Testis (tissue), 2 donors: ENCODE measurements at regions not wholly inside any gene's neighbourhood (a gene's known extent, or its start where the extent isn't known, plus 50 kb on each side); places are given as distances from the start of the nearest gene placed in this dataset.

ENCODE experiments used
- POLR2A ChIP-seq: fragments of 450-650 bp; IDR thresholded peaks from one replicate; pipeline ENCODE4 v1.6.1; 2017; ENCODE audit warnings: antibody characterized with exemption, mild to moderate bottlenecking, moderate library complexity
- TF ChIP-seq, protein P1 (sequence below), 3 experiments: fragments of 450-650 bp in 2 of 3; fragments of 200-600 bp in 1 of 3; sonication (generic) in 1 of 3; IDR thresholded peaks; one replicate each; pipeline ENCODE4 v1.5.1; 2016 to 2019; ENCODE audit warnings: antibody characterized with exemption in 3 of 3, mild to moderate bottlenecking in 2 of 3, moderate library complexity in 1 of 3

DNA sequence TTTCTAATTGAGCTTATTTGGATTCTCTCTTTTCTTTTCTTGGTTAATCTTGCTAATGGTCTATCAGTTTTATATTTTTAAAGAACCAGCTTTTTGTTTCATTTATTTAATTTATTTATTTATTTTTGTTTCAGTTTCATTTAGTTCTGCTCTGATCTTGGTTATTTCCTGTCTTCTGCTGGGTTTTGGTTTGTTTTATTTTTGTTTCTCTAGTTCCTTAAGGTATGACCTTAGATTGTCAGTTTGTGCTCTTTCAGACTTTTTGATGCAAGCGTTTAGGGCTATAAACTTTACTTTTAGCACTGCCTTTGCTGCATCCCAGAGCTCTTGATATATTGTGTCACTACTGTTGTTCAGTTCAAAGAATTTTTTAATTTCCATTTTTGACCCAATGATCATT, 149.7 kb upstream of the SLC25A13 start:
- TF ChIP-seq POLR2A, result no peak
- TF ChIP-seq, protein P1, sequence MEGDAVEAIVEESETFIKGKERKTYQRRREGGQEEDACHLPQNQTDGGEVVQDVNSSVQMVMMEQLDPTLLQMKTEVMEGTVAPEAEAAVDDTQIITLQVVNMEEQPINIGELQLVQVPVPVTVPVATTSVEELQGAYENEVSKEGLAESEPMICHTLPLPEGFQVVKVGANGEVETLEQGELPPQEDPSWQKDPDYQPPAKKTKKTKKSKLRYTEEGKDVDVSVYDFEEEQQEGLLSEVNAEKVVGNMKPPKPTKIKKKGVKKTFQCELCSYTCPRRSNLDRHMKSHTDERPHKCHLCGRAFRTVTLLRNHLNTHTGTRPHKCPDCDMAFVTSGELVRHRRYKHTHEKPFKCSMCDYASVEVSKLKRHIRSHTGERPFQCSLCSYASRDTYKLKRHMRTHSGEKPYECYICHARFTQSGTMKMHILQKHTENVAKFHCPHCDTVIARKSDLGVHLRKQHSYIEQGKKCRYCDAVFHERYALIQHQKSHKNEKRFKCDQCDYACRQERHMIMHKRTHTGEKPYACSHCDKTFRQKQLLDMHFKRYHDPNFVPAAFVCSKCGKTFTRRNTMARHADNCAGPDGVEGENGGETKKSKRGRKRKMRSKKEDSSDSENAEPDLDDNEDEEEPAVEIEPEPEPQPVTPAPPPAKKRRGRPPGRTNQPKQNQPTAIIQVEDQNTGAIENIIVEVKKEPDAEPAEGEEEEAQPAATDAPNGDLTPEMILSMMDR (IDR thresholded peaks at IDR 0.05), result no peak
